ENCODE measurements at regions not wholly inside any gene's neighbourhood (a gene's known extent, or its start where the extent isn't known, plus 50 kb on each side); places are given as distances from the start of the nearest gene placed in this dataset.

- TF ChIP-seq CTCF (IDR thresholded peaks at IDR 0.05) = no peak
- no peak for TF ChIP-seq POLR2A (IDR thresholded peaks at IDR 0.05)
Measured at GRCh38 chr6:1137849-1138248, 174.0 kb upstream of the FOXQ1 start.
